Common myeloid progenitor, CD34-positive (primary cell): ENCODE measurements at regions not wholly inside any gene's neighbourhood (a gene's known extent, or its start where the extent isn't known, plus 50 kb on each side); places are given as distances from the start of the nearest gene placed in this dataset.
"Not testable (repeated sequence)": the region's sequence is repeated elsewhere in the genome, so short reads cannot be mapped to it uniquely, and the experiment has no call there.

Experiments used
- CTCF ChIA-PET: fragments of 350-600 bp; sonication (Branson Sonifier 250); formaldehyde crosslinking; loops from one replicate; lab custom pipeline; 2021; ENCODE audit warnings: antibody characterized with exemption; lab: Charles Lee
- POLR2A ChIA-PET: fragments of 350-600 bp; sonication (Branson Sonifier 250); formaldehyde crosslinking; loops from one replicate; lab custom pipeline; 2021; ENCODE audit warnings: antibody characterized with exemption; lab: Charles Lee
- DNase-seq, 3 donors: peaks; one replicate each; pipeline versions ENCODE4 v3.0.0 to v3.0.0-alpha.2; 2013
- H3K27ac ChIP-seq, 2 experiments: 1 replicate in 1 of 2; 2 replicates in 1 of 2; pipeline ENCODE4 v1.7.0; 2013; ENCODE audit warnings: inconsistent platforms in 2 of 2, low read length in 2 of 2, mild to moderate bottlenecking in 2 of 2, low read depth in 1 of 2, moderate library complexity in 1 of 2; ENCODE audit not compliant: severe bottlenecking in 2 of 2, insufficient read depth in 1 of 2, poor library complexity in 1 of 2
- H3K27me3 ChIP-seq, 5 experiments: replicated peaks in 2 of 5; 1 replicate in 3 of 5; 2 replicates in 2 of 5; pipeline versions ENCODE4 v1.6.1 to v1.7.0; 2013; ENCODE audit warnings: low read length in 4 of 5, mild to moderate bottlenecking in 2 of 5, moderate library complexity in 2 of 5, inconsistent platforms in 1 of 5; ENCODE audit not compliant: insufficient read depth in 5 of 5, control insufficient read depth in 4 of 5
- H3K36me3 ChIP-seq, 4 experiments: 1 replicate in 2 of 4; 2 replicates in 2 of 4; pipeline versions ENCODE4 v1.6.1 to v1.7.0; 2013; ENCODE audit warnings: low read length in 3 of 4, control low read depth in 1 of 4, mild to moderate bottlenecking in 1 of 4; ENCODE audit not compliant: control insufficient read depth in 4 of 4, insufficient read depth in 4 of 4
- H3K4me1 ChIP-seq, 4 experiments: 1 replicate in 3 of 4; 2 replicates in 1 of 4; pipeline versions ENCODE4 v1.6.1 to v1.7.1; 2013; ENCODE audit warnings: low read length in 3 of 4, mild to moderate bottlenecking in 3 of 4, control low read depth in 1 of 4, inconsistent platforms in 1 of 4, moderate library complexity in 1 of 4; ENCODE audit not compliant: control insufficient read depth in 4 of 4, insufficient read depth in 4 of 4; ENCODE audit errors: control extremely low read depth in 1 of 4
- H3K4me3 ChIP-seq, 7 experiments: 1 replicate in 4 of 7; 2 replicates in 3 of 7; pipeline versions ENCODE4 v1.5.1 to v1.7.0; 2013; ENCODE audit warnings: mild to moderate bottlenecking in 7 of 7, low read length in 6 of 7, moderate library complexity in 6 of 7, inconsistent platforms in 2 of 7, low read depth in 2 of 7, control low read depth in 1 of 7; ENCODE audit not compliant: insufficient read depth in 4 of 7, control insufficient read depth in 1 of 7; ENCODE audit errors: extremely low read depth in 1 of 7
- H3K9me3 ChIP-seq, 5 experiments: 1 replicate in 4 of 5; 2 replicates in 1 of 5; pipeline versions ENCODE4 v1.6.1 to v1.7.1; 2013; ENCODE audit warnings: low read length in 4 of 5, mild to moderate bottlenecking in 2 of 5, inconsistent platforms in 1 of 5, low read depth in 1 of 5, moderate library complexity in 1 of 5; ENCODE audit not compliant: control insufficient read depth in 4 of 5, insufficient read depth in 2 of 5; ENCODE audit errors: control extremely low read depth in 1 of 5
- WGBS: methylation state at CpG from one replicate; pipeline ENCODE4 v1.1.5; 2013; ENCODE audit not compliant: insufficient coverage; 5-methylcytosine and 5-hydroxymethylcytosine counted together

GRCh38 chr21:18819507-18819906 is 415.9 kb upstream of the TMPRSS15 start:
- Histone ChIP-seq H3K27ac (no peak overlapping the region), H3K4me1 (no peaks in the 10 kb centered on the region), H3K4me3 (no peak overlapping the region), H3K9me3 (no peaks in the 10 kb centered on the region), H3K27me3 (no peaks in the 10 kb centered on the region), H3K36me3 (no peaks in the 10 kb centered on the region)
- ChIA-PET CTCF (no interaction called here), POLR2A (no interaction called here)
- WGBS: 100% methylated on average over 1 of the region's 1 CpG
- DNase-seq: no peak

GRCh38 chr21:18826562-18826961 is 423.0 kb upstream of the TMPRSS15 start:
- CTCF ChIA-PET: no interaction called here
- Histone ChIP-seq H3K27ac (no peak overlapping the region), H3K27me3 (no peaks in the 10 kb centered on the region), H3K36me3 (no peaks in the 10 kb centered on the region), H3K4me3 (no peak overlapping the region), H3K4me1 (no peaks in the 10 kb centered on the region), H3K9me3 (no peaks in the 10 kb centered on the region)
- POLR2A ChIA-PET: no interaction called here
- DNase-seq: no peak
- WGBS: 83% methylated on average over 1 of the region's 4 CpGs

- Histone ChIP-seq H3K27ac (no peak overlapping the region), H3K36me3 (no peaks in the 10 kb centered on the region), H3K4me1 (no peaks in the 10 kb centered on the region), H3K9me3 (no peaks in the 10 kb centered on the region), H3K27me3 (no peaks in the 10 kb centered on the region), H3K4me3 (no peak overlapping the region)
- ChIA-PET POLR2A (no interaction called here), CTCF (no interaction called here)
- no peak for DNase-seq
- WGBS: 94% methylated on average over 2 of the region's 2 CpGs
These were observed 428.5 kb upstream of the TMPRSS15 start for GRCh38 chr21:18831942-18832676.

GRCh38 chr21:18832950-18833349 is 429.4 kb upstream of the TMPRSS15 start:
- CTCF ChIA-PET: no interaction called here
- Histone ChIP-seq H3K4me1 (no peaks in the 10 kb centered on the region), H3K4me3 (no peak overlapping the region), H3K36me3 (no peaks in the 10 kb centered on the region), H3K27ac (no peak overlapping the region), H3K27me3 (no peaks in the 10 kb centered on the region), H3K9me3 (no peaks in the 10 kb centered on the region)
- POLR2A ChIA-PET: no interaction called here
- DNase-seq: no peak
- WGBS: 100% methylated on average over 1 of the region's 2 CpGs

GRCh38 chr21:18834121-18834520 is 430.5 kb upstream of the TMPRSS15 start:
- H3K4me1 ChIP-seq, H3K27ac ChIP-seq, CTCF ChIA-PET, H3K9me3 ChIP-seq, POLR2A ChIA-PET, H3K27me3 ChIP-seq, H3K36me3 ChIP-seq, H3K4me3 ChIP-seq, DNase-seq: not testable (repeated sequence)
- no CpG with 5 or more reads among the region's 2 CpGs for whole genome bisulfite sequencing

- POLR2A ChIA-PET: no interaction called here
- no peaks in the 10 kb centered on the region for H3K27me3 ChIP-seq
- H3K4me3 ChIP-seq: no peak overlapping the region
- DNase-seq: peak in 2 of 3 donors; percentile 0 to 1
- H3K36me3 ChIP-seq: no peaks in the 10 kb centered on the region
- H3K27ac ChIP-seq: no peak overlapping the region
- CTCF ChIA-PET: no interaction called here
- no peaks in the 10 kb centered on the region for H3K4me1 ChIP-seq
- H3K9me3 ChIP-seq: peaks cover 0 to 5% (median 0%) of the 10 kb centered on the region in 5 experiments
- 86% methylated on average over 1 of the region's 1 CpG for WGBS
These were observed 436.7 kb upstream of the TMPRSS15 start for GRCh38 chr21:18840239-18840638.

- H3K4me3 ChIP-seq, H3K27ac ChIP-seq, POLR2A ChIA-PET, H3K27me3 ChIP-seq, DNase-seq, H3K9me3 ChIP-seq, H3K36me3 ChIP-seq, CTCF ChIA-PET, H3K4me1 ChIP-seq: not testable (repeated sequence)
- 94% methylated on average over 9 of the region's 16 CpGs for WGBS
These were observed 454.0 kb upstream of the TMPRSS15 start for GRCh38 chr21:18857606-18858005.
